SK-N-SH (cell line): ENCODE measurements at regions not wholly inside any gene's neighbourhood (a gene's known extent, or its start where the extent isn't known, plus 50 kb on each side); places are given as distances from the start of the nearest gene placed in this dataset.
A peak's percentile ranks its signal among the peaks of the same experiment; 100 is the strongest.
"Not testable (repeated sequence)": the region's sequence is repeated elsewhere in the genome, so short reads cannot be mapped to it uniquely, and the experiment has no call there.

Experiments
- CTCF ChIA-PET: fragments of 300-600, 350-600 bp; formaldehyde crosslinking; extraction: SDS; loops from one replicate; lab custom pipeline; 2021; lab: Yijun Ruan, JAX
- POLR2A ChIA-PET: fragments of 350-600 bp; sonication (Branson Sonifier 250); formaldehyde crosslinking; extraction: SDS; loops from one replicate; lab custom pipeline; 2020; ENCODE audit warnings: antibody characterized with exemption, inconsistent platforms; lab: Yijun Ruan, JAX
- DNase-seq: peaks from one replicate; pipeline ENCODE4 v3.0.0; 2012
- H2AFZ ChIP-seq: fragments of 200-600 bp; sonication (generic); 2 replicates; pipeline ENCODE4 v1.8.1; 2016; ENCODE audit warnings: antibody characterized with exemption, mild to moderate bottlenecking, low read depth
- H3F3A ChIP-seq: fragments of 200-600 bp; sonication (generic); replicated peaks from 2 replicates; pipeline ENCODE3; 2016; ENCODE audit warnings: antibody characterized with exemption, mild to moderate bottlenecking; ENCODE audit not compliant: insufficient read depth
- H3K27ac ChIP-seq, 2 experiments: fragments of 200-500 bp in 1 of 2; fragments of 200-600 bp in 1 of 2; sonication (Bioruptor generic) in 1 of 2; sonication (generic), shearing (Covaris generic) in 1 of 2; 2 replicates each; pipeline versions ENCODE4 v1.5.1 to v1.6.1; 2014 to 2016; ENCODE audit warnings: low read depth in 2 of 2, inconsistent platforms in 1 of 2, low read length in 1 of 2, mild to moderate bottlenecking in 1 of 2, mixed read lengths in 1 of 2
- H3K27me3 ChIP-seq: fragments of 200-600 bp; sonication (generic), shearing (Covaris generic); 2 replicates; pipeline ENCODE4 v1.6.1; 2016; ENCODE audit warnings: mixed run types; ENCODE audit not compliant: insufficient read depth
- H3K36me3 ChIP-seq, 2 experiments: fragments of 200-500 bp in 1 of 2; fragments of 200-600 bp in 1 of 2; sonication (Bioruptor generic) in 1 of 2; sonication (generic) in 1 of 2; replicated peaks in 1 of 2; 2 replicates each; pipeline versions ENCODE3 to v1.5.1; 2014 to 2016; ENCODE audit warnings: low read length in 1 of 2, mild to moderate bottlenecking in 1 of 2; ENCODE audit not compliant: insufficient read depth in 2 of 2, control insufficient read depth in 1 of 2
- H3K4me1 ChIP-seq, 2 experiments: fragments of 200-500 bp in 1 of 2; fragments of 200-600 bp in 1 of 2; sonication (Bioruptor generic) in 1 of 2; sonication (generic), shearing (Covaris generic) in 1 of 2; 2 replicates each; pipeline versions ENCODE4 v1.5.1 to v1.6.1; 2014 to 2016; ENCODE audit warnings: low read depth in 1 of 2, low read length in 1 of 2, mixed run types in 1 of 2; ENCODE audit not compliant: insufficient read depth in 2 of 2, control insufficient read depth in 1 of 2
- H3K4me2 ChIP-seq: fragments of 200-600 bp; sonication (generic), shearing (Covaris generic); 2 replicates; pipeline ENCODE4 v1.6.1; 2017; ENCODE audit warnings: mixed run types
- H3K4me3 ChIP-seq, 2 experiments: fragments of 200-500 bp in 1 of 2; fragments of 200-600 bp in 1 of 2; sonication (Bioruptor generic) in 1 of 2; sonication (generic), shearing (Covaris generic) in 1 of 2; 2 replicates each; pipeline versions ENCODE4 v1.5.1 to v1.8.1; 2014 to 2016; ENCODE audit warnings: low read depth in 2 of 2, inconsistent platforms in 1 of 2, low read length in 1 of 2, mild to moderate bottlenecking in 1 of 2, mixed read lengths in 1 of 2, moderate library complexity in 1 of 2
- H3K79me2 ChIP-seq: fragments of 200-600 bp; sonication (generic); 2 replicates; pipeline ENCODE4 v1.8.1; 2017; ENCODE audit warnings: mild to moderate bottlenecking; ENCODE audit not compliant: insufficient read depth
- H3K9ac ChIP-seq: fragments of 200-600 bp; sonication (generic); 2 replicates; pipeline ENCODE4 v1.6.1; 2017; ENCODE audit warnings: mixed run types
- H3K9me2 ChIP-seq: fragments of 200-600 bp; sonication (generic); 2 replicates; pipeline ENCODE4 v1.6.1; 2017; ENCODE audit warnings: mixed run types
- H3K9me3 ChIP-seq: fragments of 200-600 bp; sonication (generic); 2 replicates; pipeline ENCODE4 v1.6.1; 2017; ENCODE audit warnings: mixed run types, mild to moderate bottlenecking, moderate library complexity
- H4K20me1 ChIP-seq: fragments of 200-600 bp; sonication (generic); 2 replicates; pipeline ENCODE4 v1.6.1; 2017; ENCODE audit warnings: mild to moderate bottlenecking, mixed run types; ENCODE audit not compliant: insufficient read depth
- CHD2 ChIP-seq: fragments of 150-350 bp; IDR thresholded peaks from 2 replicates; pipeline ENCODE4 v1.6.1; 2018; ENCODE audit warnings: low read length; ENCODE audit not compliant: partially characterized antibody
- EP300 ChIP-seq, 2 experiments: IDR thresholded peaks; 2 replicates each; pipeline versions ENCODE4 v1.4.0 to v1.6.1; 2012; ENCODE audit warnings: borderline replicate concordance in 1 of 2, low read depth in 1 of 2, low read length in 1 of 2
- FOXJ3 ChIP-seq: sonication (generic); formaldehyde crosslinking; IDR thresholded peaks from 2 replicates; pipeline ENCODE4 v1.5.1; 2020; ENCODE audit warnings: mild to moderate bottlenecking, missing genetic modification reagents
- GATA2 ChIP-seq: sonication (generic); formaldehyde crosslinking; IDR thresholded peaks from 2 replicates; pipeline ENCODE4 v1.5.0; 2020; ENCODE audit warnings: mild to moderate bottlenecking, missing genetic modification reagents
- RAD21 ChIP-seq: IDR thresholded peaks from 2 replicates; pipeline ENCODE4 v1.6.1; 2012; ENCODE audit warnings: mild to moderate bottlenecking, low read length
- RCOR1 ChIP-seq: fragments of 150-350 bp; IDR thresholded peaks from 2 replicates; pipeline ENCODE4 v1.6.1; 2017; ENCODE audit warnings: antibody characterized with exemption, low read length
- WGBS: methylation state at CpG from one replicate; pipeline ENCODE4 v1.1.6; 2017; ENCODE audit warnings: low lambda C conversion rate; 5-methylcytosine and 5-hydroxymethylcytosine counted together

- H3F3A ChIP-seq, H3K9me2 ChIP-seq, POLR2A ChIA-PET, H2AFZ ChIP-seq, H3K4me2 ChIP-seq, DNase-seq, H3K27me3 ChIP-seq, H3K79me2 ChIP-seq, H3K9ac ChIP-seq, H3K9me3 ChIP-seq, H3K36me3 ChIP-seq, H4K20me1 ChIP-seq, H3K4me3 ChIP-seq: not testable (repeated sequence)
- peak overlapping the region in 1 of 2 experiments; percentile 99; a peak in 2 of 4 replicates for H3K27ac ChIP-seq
- CTCF ChIA-PET: interaction anchor here (1.1 to 1.9 kb wide), 2 partner anchors 59 to 66 kb away, joined by 3 to 4 read pairs; no protein-coding TSS in a partner anchor
- peaks cover 0 to 66% of the 10 kb centered on the region in 2 experiments; a peak in 1 of 4 replicates for H3K4me1 ChIP-seq
- 81% methylated on average over 6 of the region's 15 CpGs for WGBS
Observed at GRCh38 chr16:29180206-29180600, 195.4 kb downstream of the LAT start.

- peak in 1 of 2 experiments; percentile 16; a peak in 1 of 4 replicates for TF ChIP-seq EP300 (IDR thresholded peaks at IDR 0.05; ENCODE audit: borderline replicate concordance in 1 of 2, low read depth in 1 of 2, low read length in 1 of 2)
- TF ChIP-seq, all 33 proteins: peak for 1; not testable (repeated sequence) for 32
- DNase-seq: peak; percentile 62
- H3K79me2 ChIP-seq, H2AFZ ChIP-seq, H3K9ac ChIP-seq, H4K20me1 ChIP-seq, H3K4me3 ChIP-seq, H3F3A ChIP-seq, POLR2A ChIA-PET, H3K9me3 ChIP-seq, H3K27me3 ChIP-seq, H3K36me3 ChIP-seq, H3K9me2 ChIP-seq, H3K4me2 ChIP-seq: not testable (repeated sequence)
- CTCF ChIA-PET: interaction anchor here (1.1 to 1.9 kb wide), 2 partner anchors 58 to 65 kb away, joined by 3 to 4 read pairs; no protein-coding TSS in a partner anchor
- WGBS: 82% methylated on average over 12 of the region's 25 CpGs
- Histone ChIP-seq H3K4me1 (peaks cover 0 to 66% of the 10 kb centered on the region in 2 experiments; a peak in 1 of 4 replicates), H3K27ac (peak overlapping the region in 1 of 2 experiments; percentile 99; a peak in 2 of 4 replicates)
Observed at GRCh38 chr16:29179401-29180205, 194.8 kb downstream of the LAT start.

GRCh38 chr16:29177888-29178726, 193.3 kb downstream of the LAT start:
- H4K20me1 ChIP-seq, H3F3A ChIP-seq, CTCF ChIA-PET, H3K9me3 ChIP-seq, H3K79me2 ChIP-seq, H3K36me3 ChIP-seq, H3K9ac ChIP-seq, H2AFZ ChIP-seq, H3K27me3 ChIP-seq, H3K9me2 ChIP-seq, H3K4me3 ChIP-seq, H3K4me2 ChIP-seq: not testable (repeated sequence)
- Histone ChIP-seq H3K27ac (peak overlapping the region in 1 of 2 experiments; percentile 99; a peak in 2 of 4 replicates), H3K4me1 (peaks cover 0 to 62% of the 10 kb centered on the region in 2 experiments; a peak in 1 of 4 replicates)
- TF ChIP-seq EP300 (IDR thresholded peaks at IDR 0.05; ENCODE audit: borderline replicate concordance in 1 of 2, low read depth in 1 of 2, low read length in 1 of 2): peak in 1 of 2 experiments; percentile 83; a peak in 2 of 4 replicates
- 0 out of 2 replicates have a peak, but pooled peaks have one; percentile 3 for TF ChIP-seq FOXJ3
- peak; percentile 53 for TF ChIP-seq CHD2
- peak; percentile 70 for TF ChIP-seq RCOR1
- TF ChIP-seq RAD21: peak; percentile 44; the same call in 1 of the 2 replicates
- TF ChIP-seq GATA2 (CRISPR knock-in tag): peak; percentile 80
- POLR2A ChIA-PET: interaction anchor here (1.3 kb wide), 1 partner anchor 79 kb away, joined by 5 read pairs; no protein-coding TSS in a partner anchor
- WGBS: 50% methylated on average over 11 of the region's 24 CpGs
- DNase-seq: peak; percentile 87
